H4 (cell line): ENCODE measurements at regions not wholly inside any gene's neighbourhood (a gene's known extent, or its start where the extent isn't known, plus 50 kb on each side); places are given as distances from the start of the nearest gene placed in this dataset.
"Not testable (repeated sequence)": the region's sequence is repeated elsewhere in the genome, so short reads cannot be mapped to it uniquely, and the experiment has no call there.

Experiments
- DNase-seq: peaks from one replicate; pipeline ENCODE4 v3.0.0-alpha.2; 2015; ENCODE audit warnings: low spot score

DNA sequence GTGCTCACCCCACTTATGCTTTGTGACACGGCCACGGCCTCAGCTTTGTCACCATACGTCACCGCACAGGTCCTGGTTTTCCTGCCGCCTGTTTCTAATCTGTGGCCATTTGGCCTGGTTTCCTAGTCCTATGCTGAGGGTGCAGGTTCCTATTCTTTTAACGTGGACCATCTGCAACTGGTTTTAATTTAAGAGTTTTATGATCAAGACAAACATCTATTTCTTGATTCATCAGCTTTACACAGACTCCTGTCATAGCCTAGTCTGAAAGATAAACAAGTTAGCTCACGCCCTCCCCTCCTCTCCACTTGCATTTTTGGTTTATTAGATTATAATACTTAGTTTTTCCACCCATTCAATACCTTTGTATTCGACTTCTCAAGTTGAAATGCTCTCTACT, 97.5 kb upstream of the RPS6KA2 start:
- no peak for DNase-seq

- no peak for DNase-seq
Measured at GRCh38 chr6:166722785-166723184, 95.7 kb upstream of the RPS6KA2 start.

GRCh38 chr6:166721576-166721975, 94.5 kb upstream of the RPS6KA2 start:
- DNase-seq = no peak

DNA sequence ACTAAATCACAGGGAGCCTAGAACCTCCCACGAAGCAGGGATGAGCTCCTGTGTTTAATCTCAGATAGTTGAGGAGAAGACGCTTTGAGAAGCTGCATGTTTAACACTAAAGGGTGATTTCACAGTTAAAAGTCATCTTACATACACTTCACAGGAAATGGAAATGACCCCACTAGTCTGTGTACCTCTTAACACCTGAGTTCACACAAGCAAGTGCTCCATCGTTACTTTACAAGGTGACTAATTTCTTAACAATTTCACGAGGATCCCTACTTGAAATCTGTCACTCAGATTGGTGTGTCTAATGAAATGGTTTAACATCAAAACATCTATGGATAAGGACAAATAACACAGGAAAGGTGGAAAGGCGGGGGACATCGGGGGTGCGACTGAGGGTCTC, 93.8 kb upstream of the RPS6KA2 start:
- no peak for DNase-seq

DNA sequence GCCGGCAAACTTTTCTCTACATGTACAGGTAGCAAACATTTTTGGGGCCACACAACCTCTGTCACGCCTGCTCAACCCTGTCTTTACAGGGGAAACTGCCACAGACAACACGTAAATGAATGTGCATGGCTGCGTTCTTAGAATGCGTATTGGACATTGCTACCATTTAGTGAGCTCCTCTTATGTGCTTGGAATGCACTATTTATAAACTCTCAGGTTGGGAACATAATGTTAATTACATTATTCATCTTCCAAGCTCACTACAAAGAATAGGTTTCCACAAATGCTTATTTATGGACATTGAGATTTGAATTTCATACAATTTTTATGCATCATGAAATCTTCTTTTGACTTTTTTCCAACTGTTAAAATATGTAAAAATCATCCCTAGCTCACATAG, 92.0 kb upstream of the RPS6KA2 start:
- no peak for DNase-seq

DNA sequence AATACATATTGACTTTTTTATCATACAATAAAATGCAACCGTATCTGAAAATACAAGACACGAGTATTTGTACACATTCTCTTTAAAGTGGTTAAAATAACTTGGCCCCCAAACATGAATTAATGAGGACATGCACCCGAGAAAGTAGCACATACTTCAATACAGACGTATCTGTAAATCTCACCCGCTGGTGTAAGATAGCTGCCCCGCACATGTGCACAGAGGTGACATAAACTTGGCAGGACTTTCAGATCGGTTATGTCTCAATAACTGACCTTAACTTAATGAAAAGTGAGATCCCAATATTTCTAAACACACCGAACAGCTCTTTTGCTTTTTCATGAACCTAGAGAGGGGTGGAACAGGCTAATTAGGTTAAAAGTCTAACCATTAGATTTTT, 91.5 kb upstream of the RPS6KA2 start:
- no peak for DNase-seq

DNA sequence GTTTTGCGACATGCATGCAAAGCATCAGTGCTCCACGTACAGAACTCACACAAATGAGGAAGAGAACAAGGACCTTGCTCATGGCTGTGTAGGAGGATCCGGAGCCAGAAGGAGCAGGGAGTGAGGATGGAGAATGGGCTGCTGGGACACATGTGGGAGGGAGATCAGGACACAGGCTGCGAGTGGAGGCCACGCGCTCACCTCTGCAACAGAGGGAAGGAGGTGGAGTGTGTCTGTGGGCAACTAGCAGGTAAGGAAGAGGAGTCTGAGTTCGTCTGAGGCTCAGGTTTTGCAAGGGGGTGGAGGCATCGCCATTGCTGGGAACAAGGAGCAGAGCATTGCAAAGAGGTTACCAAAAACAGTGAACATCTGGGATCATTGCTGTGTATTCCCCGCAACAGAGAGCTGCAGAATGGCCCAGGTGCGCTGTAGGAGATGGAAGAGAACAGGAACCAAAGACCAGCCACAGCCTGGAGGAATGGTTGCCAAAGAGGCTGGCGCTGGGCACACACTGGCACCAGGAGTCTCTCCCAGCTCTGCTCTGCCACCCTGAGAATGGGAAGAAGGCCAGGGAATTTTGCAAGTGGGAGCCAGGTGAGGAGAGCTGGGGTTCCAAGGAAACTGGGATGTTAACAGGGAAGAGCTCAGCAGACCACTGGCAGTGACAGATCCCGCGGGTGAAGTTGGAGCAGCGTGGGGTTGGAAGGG, 90.0 kb upstream of the RPS6KA2 start:
- no peak for DNase-seq

- no peak for DNase-seq
Measured at GRCh38 chr6:166715992-166716391, 88.9 kb upstream of the RPS6KA2 start.

GRCh38 chr6:166715065-166715464, 88.0 kb upstream of the RPS6KA2 start:
- no peak for DNase-seq

DNA sequence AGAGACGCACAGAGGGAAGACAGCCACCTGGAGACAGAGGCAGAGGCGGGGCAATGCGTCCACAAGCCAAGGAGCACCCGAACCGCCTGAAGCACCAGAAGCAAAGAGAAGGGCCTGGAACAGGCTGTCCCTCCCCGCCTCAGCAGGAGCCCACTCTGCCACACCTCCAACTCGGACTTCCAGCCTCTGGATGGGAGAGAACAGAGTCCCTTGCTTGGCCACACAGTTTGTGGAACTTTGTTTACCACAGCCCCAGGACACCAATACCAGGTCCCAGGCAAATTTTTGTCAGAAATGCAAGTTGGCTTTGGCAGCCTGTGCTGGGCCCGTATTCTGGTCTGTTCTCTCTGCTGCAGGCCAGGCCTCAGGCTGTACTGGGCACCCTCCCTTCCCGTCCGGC, 87.5 kb upstream of the RPS6KA2 start:
- DNase-seq = no peak

GRCh38 chr6:166714187-166714510, 87.1 kb upstream of the RPS6KA2 start:
- DNase-seq = no peak

- DNase-seq = no peak
Measured at GRCh38 chr6:166713434-166714186, 86.6 kb upstream of the RPS6KA2 start.

GRCh38 chr6:166712286-166713228, 85.5 kb upstream of the RPS6KA2 start:
- no peak for DNase-seq

DNA sequence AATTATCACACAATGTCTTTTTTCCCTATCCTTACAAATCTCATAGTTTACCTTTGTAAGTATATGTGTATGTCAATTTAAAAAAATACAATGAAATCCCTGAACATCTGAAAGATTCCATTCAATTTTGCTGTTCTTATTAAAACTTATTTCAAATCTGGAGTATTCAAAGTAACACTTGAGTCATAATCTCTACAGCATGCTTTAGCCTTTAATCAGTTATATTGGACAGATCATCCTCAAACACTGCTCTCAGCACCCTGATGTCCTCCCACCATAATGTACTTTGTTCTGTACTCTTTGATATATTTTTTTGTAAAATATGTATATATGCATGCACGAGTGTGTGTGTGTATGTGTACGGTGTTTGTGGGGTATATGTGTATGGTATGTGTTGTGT, 83.0 kb upstream of the RPS6KA2 start:
- no peak for DNase-seq

GRCh38 chr6:166708460-166708859, 81.4 kb upstream of the RPS6KA2 start:
- DNase-seq = no peak

GRCh38 chr6:166707045-166707444, 80.0 kb upstream of the RPS6KA2 start:
- DNase-seq = no peak

DNA sequence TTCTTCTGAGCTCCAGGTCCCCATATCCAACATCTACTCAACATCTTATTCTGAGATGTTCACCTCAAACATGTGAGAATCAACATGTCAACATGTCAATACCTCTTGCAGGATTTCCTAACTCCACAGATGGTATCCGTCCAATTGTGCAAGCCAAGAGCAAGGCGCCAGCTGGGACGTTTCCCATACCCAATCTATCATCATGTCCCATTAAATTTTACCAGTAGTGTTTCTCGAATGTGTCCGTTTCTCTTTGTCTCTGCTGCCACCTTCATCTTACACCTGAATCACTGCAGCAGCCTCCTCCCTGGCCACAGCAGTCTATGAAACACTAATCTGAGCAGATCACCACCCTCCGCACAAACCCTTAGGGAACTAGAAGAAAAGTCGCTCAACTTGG, 78.0 kb upstream of the RPS6KA2 start:
- no peak for DNase-seq

DNA sequence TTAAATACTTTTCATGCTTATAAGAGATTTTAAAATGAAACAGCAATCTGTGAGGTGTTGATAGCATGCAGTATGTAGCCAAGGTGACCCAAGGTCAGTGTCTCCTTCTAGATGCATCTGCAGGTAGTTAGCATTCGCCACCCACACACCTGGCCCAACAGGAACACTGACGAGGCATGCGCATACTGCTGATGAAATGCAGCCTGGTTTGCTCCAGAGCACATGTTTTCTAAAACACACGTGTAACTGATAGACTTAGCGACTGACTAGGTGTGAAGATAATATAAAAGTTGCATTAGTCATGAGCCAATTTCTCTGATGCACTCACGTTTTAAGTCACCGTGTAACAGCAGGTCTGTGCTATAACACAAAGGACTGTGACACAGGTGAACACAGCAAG, 77.1 kb upstream of the RPS6KA2 start:
- DNase-seq = no peak

DNA sequence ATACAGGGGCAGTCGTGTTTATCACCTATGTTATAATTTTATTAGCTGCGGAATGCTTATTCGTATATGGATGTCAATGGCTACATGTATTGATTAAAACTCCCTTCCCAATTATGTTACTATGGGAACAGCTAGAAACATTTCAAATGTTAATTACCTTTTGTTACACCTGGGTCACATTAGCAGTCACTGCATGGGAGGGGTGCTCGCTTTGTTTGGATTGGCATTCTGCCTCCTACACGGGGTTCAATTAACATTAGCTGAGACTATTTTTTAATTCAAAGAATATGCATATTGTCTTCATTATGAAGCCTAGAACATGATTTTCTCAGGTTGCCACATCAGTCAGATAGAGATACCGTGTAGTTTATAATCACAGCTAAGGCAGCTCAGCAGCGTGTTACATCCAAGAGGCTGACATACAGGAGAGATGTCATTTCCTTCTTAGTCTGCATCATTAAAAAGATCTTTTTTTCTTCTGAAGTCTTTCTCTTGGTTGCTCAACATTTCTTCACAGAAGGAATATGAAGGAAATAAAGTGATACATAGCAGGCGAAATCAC, 76.2 kb upstream of the RPS6KA2 start:
- no peak for DNase-seq

DNA sequence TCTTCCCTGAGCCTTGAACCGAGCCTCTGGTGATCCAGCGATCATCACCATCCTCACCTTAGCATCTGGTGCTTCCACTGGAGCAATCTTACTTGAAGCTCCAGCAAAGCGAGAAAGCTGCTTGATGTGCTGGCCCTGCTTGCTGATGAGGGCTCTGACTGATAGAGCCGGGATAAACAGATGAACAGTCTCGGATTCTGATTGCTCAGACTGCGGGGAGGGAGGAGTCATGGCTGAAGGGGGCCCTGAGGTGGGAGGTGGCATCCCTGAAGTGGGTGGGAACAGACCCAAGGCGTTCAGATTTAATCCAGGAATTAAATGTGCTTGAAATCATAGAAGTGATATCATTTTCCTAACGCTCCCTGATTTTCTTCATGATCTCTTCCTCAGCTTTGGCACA, 74.4 kb upstream of the RPS6KA2 start:
- DNase-seq = not testable (repeated sequence)

DNA sequence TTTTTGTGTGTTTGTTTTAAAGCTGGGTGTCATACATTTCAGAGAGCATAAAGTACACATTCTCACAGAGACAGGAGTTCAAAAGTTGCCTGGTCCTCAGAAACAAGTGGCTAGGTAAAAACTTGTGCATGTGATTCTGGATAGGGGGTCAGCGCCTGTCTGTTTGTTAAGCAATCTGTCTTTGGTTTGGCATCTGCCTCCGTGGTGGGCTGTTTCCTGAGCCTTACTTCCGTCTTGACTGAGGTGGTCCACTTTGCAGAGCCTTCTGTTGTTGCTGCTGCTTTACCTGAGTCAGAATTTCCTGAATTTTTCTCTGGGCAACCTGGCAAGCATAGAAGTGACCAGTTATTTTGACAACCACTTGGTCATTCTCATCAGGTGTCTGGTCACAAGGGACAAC, 73.8 kb upstream of the RPS6KA2 start:
- DNase-seq = not testable (repeated sequence)

GRCh38 chr6:166697113-166697512, 70.1 kb upstream of the RPS6KA2 start:
- DNase-seq = no peak
